ENCODE measurements at regions not wholly inside any gene's neighbourhood (a gene's known extent, or its start where the extent isn't known, plus 50 kb on each side); places are given as distances from the start of the nearest gene placed in this dataset.

DNA sequence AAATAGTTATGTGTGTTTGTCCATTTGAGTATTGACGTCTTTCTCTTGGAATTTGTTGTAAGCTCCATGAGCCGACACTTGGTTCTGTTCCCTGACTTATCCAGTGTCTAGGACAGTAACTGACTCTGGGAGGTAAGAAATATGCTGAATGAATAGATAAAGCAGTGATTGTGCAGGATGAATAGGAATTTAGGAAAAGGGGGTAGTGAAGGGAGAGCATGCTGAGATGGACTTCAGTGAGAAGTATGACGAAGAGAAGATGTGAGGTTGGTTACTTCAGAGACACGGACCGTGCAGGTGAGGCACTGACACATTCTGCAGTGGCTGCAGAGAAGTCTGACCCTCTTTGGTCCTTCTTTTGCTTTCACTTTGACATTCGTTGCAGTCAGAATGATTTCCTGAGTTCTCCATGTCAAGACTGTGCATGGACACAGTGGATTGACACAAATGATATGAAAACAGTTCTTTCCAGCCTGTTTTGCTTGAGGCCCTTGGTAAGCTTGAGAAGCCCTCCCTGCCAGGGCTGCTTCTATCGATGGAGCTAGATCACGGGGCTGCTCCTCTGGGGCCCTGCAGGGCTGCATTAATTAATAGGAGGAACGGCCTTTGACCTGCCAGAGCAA lies 261.5 kb upstream of the SORCS1 start:
- no peak overlapping the region for H4K5ac ChIP-seq (ENCODE audit: insufficient read length, low read depth, low read length)
- no peaks in the 10 kb centered on the region for H4K20me1 ChIP-seq (ENCODE audit: control insufficient read depth, insufficient read depth, insufficient read length)
- H2BK12ac ChIP-seq (ENCODE audit: insufficient read length, low read depth, low read length): no peak overlapping the region
- no peaks in the 10 kb centered on the region for H3K23me2 ChIP-seq (ENCODE audit: insufficient read length, low read depth, low read length, poor library complexity, severe bottlenecking)
- H3K9me3 ChIP-seq (ENCODE audit: control insufficient read depth, low read depth, low read length): no peaks in the 10 kb centered on the region
- WGBS (ENCODE audit: extremely low coverage, insufficient read length, low lambda C conversion rate): no CpG with 5 or more reads among the region's 9 CpGs
- H3K27me3 ChIP-seq (ENCODE audit: insufficient read depth, low read length): no peaks in the 10 kb centered on the region
- H3K23ac ChIP-seq (ENCODE audit: insufficient read length, low read depth, low read length): no peak overlapping the region
- Mint-ChIP-seq H3K9me3 (no peaks in the 10 kb centered on the region), H3K27me3 (ENCODE audit: low read depth) (no peaks in the 10 kb centered on the region), H3K4me1 (peaks cover 8 to 14% of the 10 kb centered on the region in 2 experiments), H3K4me3 (no peak overlapping the region), H3K27ac (no peak overlapping the region; a peak in 1 of 7 replicates), H3K36me3 (ENCODE audit: insufficient read depth in 1 of 3, low read depth in 3 of 3) (no peaks in the 10 kb centered on the region)
- no peak overlapping the region for H3T11ph ChIP-seq (ENCODE audit: low read length)
- no peak overlapping the region for H3K4ac ChIP-seq (ENCODE audit: low read depth, low read length)
- H2BK120ac ChIP-seq (ENCODE audit: low read depth, low read length, poor library complexity, severe bottlenecking): no peak overlapping the region
- H2BK15ac ChIP-seq (ENCODE audit: low read depth, low read length): no peak overlapping the region
- H3K18ac ChIP-seq (ENCODE audit: insufficient read length, low read depth, low read length): no peak overlapping the region
- DNase-seq: no peak
- H2BK5ac ChIP-seq (ENCODE audit: insufficient read length, low read length): no peak overlapping the region
- H3K9ac ChIP-seq (ENCODE audit: extremely low read depth, insufficient read length, low read length): no peak overlapping the region
- H3K79me1 ChIP-seq (ENCODE audit: insufficient read depth, low read depth, low read length, poor library complexity, severe bottlenecking): no peaks in the 10 kb centered on the region
- H2BK20ac ChIP-seq (ENCODE audit: low read depth, low read length, poor library complexity, severe bottlenecking): no peak overlapping the region
- no peak for TF ChIP-seq CTCF (conservative IDR thresholded peaks at IDR 0.05)
- H3K79me2 ChIP-seq (ENCODE audit: insufficient read depth, low read length): no peaks in the 10 kb centered on the region
- H3K14ac ChIP-seq (ENCODE audit: insufficient read depth, low read length): no peak overlapping the region; the same call in 1 of the 2 replicates
- H3K56ac ChIP-seq (ENCODE audit: insufficient read length, low read depth, low read length): no peak overlapping the region
- H2AFZ ChIP-seq (ENCODE audit: low read length): no peak overlapping the region
- H4K8ac ChIP-seq (replicated peaks; ENCODE audit: insufficient read length, low read depth, low read length): no peak overlapping the region
- H2AK5ac ChIP-seq (ENCODE audit: insufficient read length, low read length): no peak overlapping the region
- H3K27ac ChIP-seq (ENCODE audit: insufficient read length, low read depth, low read length): no peak overlapping the region
- no peak overlapping the region for H3K4me2 ChIP-seq (ENCODE audit: insufficient read depth, insufficient read length, low read length)
- no peak overlapping the region for H4K91ac ChIP-seq (ENCODE audit: insufficient read length, low read depth, low read length)
- H3K4me1 ChIP-seq (ENCODE audit: insufficient read depth, low read length): no peaks in the 10 kb centered on the region

Measured in H9 (cell line).